Right lobe of liver (tissue), 4 donors: ENCODE measurements at regions not wholly inside any gene's neighbourhood (a gene's known extent, or its start where the extent isn't known, plus 50 kb on each side); places are given as distances from the start of the nearest gene placed in this dataset.
"Not testable (repeated sequence)": the region's sequence is repeated elsewhere in the genome, so short reads cannot be mapped to it uniquely, and the experiment has no call there.

Experiments
- POLR2A ChIP-seq: fragments of 450-650 bp; IDR thresholded peaks from one replicate; pipeline ENCODE4 v1.6.1; 2017; ENCODE audit warnings: antibody characterized with exemption, mild to moderate bottlenecking
- TF ChIP-seq, protein P1 (sequence below), 4 donors: fragments of 200-600 bp in 3 of 4; fragments of 450-650 bp in 1 of 4; IDR thresholded peaks; one replicate each; pipeline versions ENCODE4 v1.5.1 to v1.8.0; 2016 to 2022; ENCODE audit warnings: antibody characterized with exemption in 4 of 4, mild to moderate bottlenecking in 2 of 4
- donor health status: DM: no; HTN: no; CAD: no.
- donor health status: DM: no; HTN: no; CAD: no.
- donor health status: DM: no; HTN: yes; CAD: no.

- not testable (repeated sequence) for TF ChIP-seq POLR2A
- TF ChIP-seq, protein P1, sequence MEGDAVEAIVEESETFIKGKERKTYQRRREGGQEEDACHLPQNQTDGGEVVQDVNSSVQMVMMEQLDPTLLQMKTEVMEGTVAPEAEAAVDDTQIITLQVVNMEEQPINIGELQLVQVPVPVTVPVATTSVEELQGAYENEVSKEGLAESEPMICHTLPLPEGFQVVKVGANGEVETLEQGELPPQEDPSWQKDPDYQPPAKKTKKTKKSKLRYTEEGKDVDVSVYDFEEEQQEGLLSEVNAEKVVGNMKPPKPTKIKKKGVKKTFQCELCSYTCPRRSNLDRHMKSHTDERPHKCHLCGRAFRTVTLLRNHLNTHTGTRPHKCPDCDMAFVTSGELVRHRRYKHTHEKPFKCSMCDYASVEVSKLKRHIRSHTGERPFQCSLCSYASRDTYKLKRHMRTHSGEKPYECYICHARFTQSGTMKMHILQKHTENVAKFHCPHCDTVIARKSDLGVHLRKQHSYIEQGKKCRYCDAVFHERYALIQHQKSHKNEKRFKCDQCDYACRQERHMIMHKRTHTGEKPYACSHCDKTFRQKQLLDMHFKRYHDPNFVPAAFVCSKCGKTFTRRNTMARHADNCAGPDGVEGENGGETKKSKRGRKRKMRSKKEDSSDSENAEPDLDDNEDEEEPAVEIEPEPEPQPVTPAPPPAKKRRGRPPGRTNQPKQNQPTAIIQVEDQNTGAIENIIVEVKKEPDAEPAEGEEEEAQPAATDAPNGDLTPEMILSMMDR (IDR thresholded peaks at IDR 0.05) = not testable (repeated sequence)
Observed at GRCh38 chr4:72929596-72930274, 139.8 kb downstream of the COX18 start.
